OCI-LY1 (cell line): ENCODE measurements at regions not wholly inside any gene's neighbourhood (a gene's known extent, or its start where the extent isn't known, plus 50 kb on each side); places are given as distances from the start of the nearest gene placed in this dataset.

Experiments used
- CTCF ChIP-seq: fragments of 200-600 bp; sonication (generic), shearing (Covaris generic); IDR thresholded peaks from 2 replicates; pipeline ENCODE4 v1.5.1; 2017; ENCODE audit warnings: mild to moderate bottlenecking, antibody characterized with exemption, low read length, moderate library complexity, mixed read lengths
- EZH2 ChIP-seq: fragments of 200-600 bp; sonication (generic), shearing (Covaris generic); IDR thresholded peaks from 2 replicates; pipeline ENCODE4 v1.8.0; 2017; ENCODE audit warnings: borderline replicate concordance, mixed run types, mild to moderate bottlenecking, antibody characterized with exemption, low read length, moderate library complexity, mixed read lengths

DNA sequence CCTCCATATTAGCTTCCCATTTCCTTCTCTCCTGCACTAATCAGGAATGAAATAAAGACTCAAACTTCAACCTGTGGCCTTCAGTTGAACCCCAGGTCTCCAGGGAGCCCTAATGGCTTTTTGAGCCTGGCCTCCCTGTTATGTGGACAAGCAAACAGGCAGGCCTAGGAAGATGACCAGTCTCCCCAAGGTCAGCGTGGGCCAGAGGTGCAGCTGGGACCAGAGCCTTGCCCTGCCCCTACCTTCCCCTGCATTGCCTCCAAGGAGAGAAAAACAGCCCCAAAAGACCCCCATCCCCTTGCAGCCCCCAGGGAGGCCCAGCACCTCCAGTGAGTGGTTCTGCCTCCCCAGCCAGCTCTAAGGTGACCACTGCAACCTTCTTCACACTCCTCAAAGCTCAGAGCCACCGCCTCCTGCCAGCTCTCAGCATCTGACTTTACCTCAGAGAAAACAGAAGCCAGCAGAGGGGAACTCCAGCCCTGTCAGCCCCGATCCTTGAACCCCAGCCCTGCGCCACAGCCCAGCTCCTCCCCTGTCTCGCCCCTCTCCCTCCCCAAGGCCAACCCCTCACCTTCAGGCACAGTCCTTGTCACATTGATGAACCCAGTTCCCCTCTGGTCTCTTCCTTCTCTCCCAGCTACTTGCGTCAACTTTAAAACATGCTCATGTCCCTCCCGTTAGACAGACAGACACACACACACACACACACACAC is 59.5 kb upstream of the ID2 start:
- TF ChIP-seq CTCF = no peak
- TF ChIP-seq EZH2 = no peak
